Mesenteric fat pad (tissue), 1 donor: ENCODE measurements at regions not wholly inside any gene's neighbourhood (a gene's known extent, or its start where the extent isn't known, plus 50 kb on each side); places are given as distances from the start of the nearest gene placed in this dataset.
"Not testable (repeated sequence)": the region's sequence is repeated elsewhere in the genome, so short reads cannot be mapped to it uniquely, and the experiment has no call there.

ENCODE experiments used
- DNase-seq: peaks from one replicate; pipeline ENCODE4 v3.0.0-alpha.2; 2020; ENCODE audit warnings: low spot score
- donor health status: DM: yes; HTN: yes; CAD: no.

GRCh38 chr3:181919375-181919774 lies 207.7 kb downstream of the SOX2 start:
- no peak for DNase-seq

GRCh38 chr3:181920409-181920808 lies 208.7 kb downstream of the SOX2 start:
- no peak for DNase-seq

- DNase-seq: no peak
Observed at GRCh38 chr3:181921220-181921619, 209.5 kb downstream of the SOX2 start.

DNA sequence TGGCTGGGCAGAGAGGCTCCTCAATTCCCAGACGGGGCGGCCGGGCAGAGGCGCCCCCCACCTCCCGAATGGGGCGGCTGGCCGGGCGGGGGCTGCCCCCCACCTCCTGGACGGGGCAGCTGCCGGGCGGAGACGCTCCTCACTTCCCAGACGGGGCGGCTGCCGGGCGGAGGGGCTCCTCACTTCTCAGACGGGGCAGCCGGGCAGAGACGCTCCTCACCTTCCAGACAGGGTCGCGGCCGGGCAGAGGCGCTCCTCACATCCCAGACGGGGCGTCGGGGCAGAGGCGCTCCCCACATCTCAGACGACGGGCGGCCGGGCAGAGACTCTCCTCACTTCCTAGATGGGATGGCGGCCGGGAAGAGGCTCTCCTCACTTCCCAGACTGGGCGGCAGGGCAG lies 214.1 kb downstream of the SOX2 start:
- not testable (repeated sequence) for DNase-seq

GRCh38 chr3:181929501-181929900 lies 217.8 kb downstream of the SOX2 start:
- no peak for DNase-seq

DNA sequence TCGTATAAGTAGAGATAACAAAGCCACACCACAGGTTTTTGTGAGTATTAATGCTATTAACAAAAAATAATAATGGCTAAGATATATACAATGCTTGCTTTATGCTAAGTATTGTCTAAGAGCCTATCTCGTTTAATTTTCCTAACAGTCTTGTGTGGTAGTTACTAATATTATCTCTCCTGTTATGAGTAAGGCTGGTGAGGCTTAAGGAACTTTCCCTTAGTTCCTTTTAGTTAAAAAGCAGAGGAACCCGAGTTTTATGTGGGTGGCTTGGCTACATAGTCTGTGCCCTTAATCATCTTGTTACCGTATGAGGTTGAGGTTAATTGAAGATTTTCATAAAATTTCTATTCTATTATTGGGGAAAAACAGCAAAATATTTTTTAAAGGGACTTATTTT lies 218.4 kb downstream of the SOX2 start:
- DNase-seq: no peak

GRCh38 chr3:181932039-181932438 lies 220.3 kb downstream of the SOX2 start:
- no peak for DNase-seq

- no peak for DNase-seq
Observed at GRCh38 chr3:181933052-181933618, 221.4 kb downstream of the SOX2 start.

- DNase-seq: no peak
Observed at GRCh38 chr3:181935915-181936314, 224.2 kb downstream of the SOX2 start.

GRCh38 chr3:181936774-181937173 lies 225.0 kb downstream of the SOX2 start:
- DNase-seq: no peak

- not testable (repeated sequence) for DNase-seq
Observed at GRCh38 chr3:181938580-181938979, 226.9 kb downstream of the SOX2 start.

DNA sequence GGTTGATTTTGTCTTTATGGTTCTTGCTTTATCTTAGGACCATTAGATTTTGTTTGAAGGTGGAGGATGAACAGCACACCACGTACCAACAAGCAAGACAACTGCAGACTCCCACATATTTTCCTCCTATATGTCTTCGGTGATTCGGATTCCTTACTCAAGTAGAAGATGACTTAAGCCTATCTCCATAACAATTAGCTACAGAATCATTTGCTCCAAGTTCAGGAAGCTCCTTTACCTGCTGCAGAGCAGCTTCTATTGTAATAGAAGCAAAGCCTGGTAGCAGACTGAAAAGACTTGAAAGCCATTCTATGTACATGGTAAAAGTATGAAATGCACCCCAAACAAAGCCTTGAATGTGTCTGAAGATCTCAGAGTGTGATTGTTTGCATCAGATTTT lies 229.0 kb downstream of the SOX2 start:
- no peak for DNase-seq

- no peak for DNase-seq
Observed at GRCh38 chr3:181941250-181941649, 229.5 kb downstream of the SOX2 start.

GRCh38 chr3:181943285-181943684 lies 231.6 kb downstream of the SOX2 start:
- no peak for DNase-seq

DNA sequence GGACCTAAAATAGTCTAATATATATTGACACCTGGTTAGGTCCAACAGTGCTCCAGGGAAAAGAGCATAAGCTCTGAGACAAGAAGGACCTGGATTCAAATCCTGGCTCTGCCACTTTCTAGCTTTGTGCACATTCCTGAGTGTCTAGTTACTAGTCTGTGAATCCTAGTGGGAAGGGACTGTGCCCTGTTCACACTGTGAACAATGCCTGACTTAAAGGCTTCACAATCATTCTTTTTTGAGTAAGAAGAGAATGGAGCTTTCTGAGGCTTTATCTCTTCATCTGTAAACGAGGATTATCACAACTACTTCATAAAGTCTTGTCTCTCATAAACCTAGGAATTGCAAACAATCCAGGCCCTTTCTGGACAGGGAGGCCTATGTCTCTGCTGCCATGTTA lies 235.9 kb downstream of the SOX2 start:
- DNase-seq: no peak

GRCh38 chr3:181948286-181948685 lies 236.6 kb downstream of the SOX2 start:
- DNase-seq: no peak

GRCh38 chr3:181952221-181952620 lies 240.5 kb downstream of the SOX2 start:
- DNase-seq: no peak

GRCh38 chr3:181952929-181953328 lies 241.2 kb downstream of the SOX2 start:
- DNase-seq: no peak

GRCh38 chr3:181955566-181955965 lies 243.8 kb downstream of the SOX2 start:
- no peak for DNase-seq

DNA sequence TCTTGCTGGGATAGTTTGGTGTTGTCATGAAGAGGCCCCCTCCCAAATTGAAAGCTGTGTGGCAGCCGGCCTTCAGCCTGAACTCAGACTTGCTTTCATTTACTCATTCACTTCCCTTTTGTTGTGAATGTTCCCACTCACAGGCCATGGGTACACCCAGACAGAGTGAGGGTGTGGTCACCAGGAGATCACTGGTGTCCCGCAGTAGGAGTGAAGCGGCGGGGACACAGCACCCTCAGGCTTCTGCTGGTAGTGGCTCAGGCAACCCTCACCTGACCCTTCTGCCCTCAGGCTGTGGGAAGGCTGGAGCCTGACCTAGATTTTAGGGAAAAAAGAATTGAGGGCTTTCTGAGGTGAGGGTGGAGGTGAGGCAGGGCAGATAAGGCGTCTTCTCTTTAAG lies 244.4 kb downstream of the SOX2 start:
- DNase-seq: no peak

- DNase-seq: no peak
Observed at GRCh38 chr3:181966393-181966792, 254.7 kb downstream of the SOX2 start.

GRCh38 chr3:181969925-181970324 lies 258.2 kb downstream of the SOX2 start:
- no peak for DNase-seq

DNA sequence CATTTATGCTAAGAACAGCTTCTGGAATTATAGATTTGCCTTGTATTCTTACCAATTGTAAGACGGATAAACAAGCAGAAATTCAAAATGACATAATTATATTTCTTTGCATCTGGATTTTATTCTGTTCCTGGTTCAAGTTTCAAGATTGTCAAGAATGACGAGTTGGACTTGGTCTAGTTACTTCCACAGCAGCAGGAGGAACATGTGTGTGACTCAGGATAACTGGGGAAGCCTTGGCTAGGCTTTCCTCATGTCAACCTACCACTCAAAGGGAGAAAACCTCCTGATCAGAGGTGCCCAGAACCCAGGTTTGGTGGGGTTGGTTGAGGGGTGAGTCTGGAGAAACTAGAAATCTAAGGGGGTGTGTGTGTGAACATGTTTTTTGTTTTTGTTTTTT lies 259.7 kb downstream of the SOX2 start:
- DNase-seq: no peak

DNA sequence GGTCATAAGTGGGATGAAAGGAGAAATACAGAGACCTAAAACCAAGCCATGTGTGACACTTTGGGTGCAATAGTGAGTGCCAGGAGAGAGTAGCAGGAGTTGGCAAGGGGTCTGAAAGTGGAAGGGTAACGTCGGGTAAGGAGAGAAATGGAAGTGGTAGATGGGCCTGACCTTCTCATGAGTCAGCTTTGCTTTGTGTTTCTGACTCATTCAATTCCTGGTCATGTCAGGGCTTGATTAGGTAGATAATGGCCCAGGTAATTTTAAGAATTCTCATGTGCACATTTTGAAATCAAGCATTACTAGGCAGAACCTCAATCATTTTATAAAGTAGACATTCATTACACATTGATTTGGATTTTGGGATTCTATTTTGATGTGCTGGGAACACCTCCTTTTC lies 262.5 kb downstream of the SOX2 start:
- no peak for DNase-seq
